IPS-11a (cell line): ENCODE measurements at regions not wholly inside any gene's neighbourhood (a gene's known extent, or its start where the extent isn't known, plus 50 kb on each side); places are given as distances from the start of the nearest gene placed in this dataset.

Experiments
- H3K4me3 ChIP-seq: one replicate; pipeline ENCODE4 v1.5.1; 2013; ENCODE audit warnings: low read depth, low read length, control low read depth

- no peak overlapping the region for H3K4me3 ChIP-seq
These were observed 138.6 kb upstream of the TSC22D2 start for GRCh38 chr3:150269526-150269925.

GRCh38 chr3:150268426-150269391 lies 139.4 kb upstream of the TSC22D2 start:
- H3K4me3 ChIP-seq: no peak overlapping the region

GRCh38 chr3:150267288-150267687 lies 140.8 kb upstream of the TSC22D2 start:
- no peak overlapping the region for H3K4me3 ChIP-seq

- H3K4me3 ChIP-seq: no peak overlapping the region
These were observed 142.8 kb upstream of the TSC22D2 start for GRCh38 chr3:150265305-150265704.

DNA sequence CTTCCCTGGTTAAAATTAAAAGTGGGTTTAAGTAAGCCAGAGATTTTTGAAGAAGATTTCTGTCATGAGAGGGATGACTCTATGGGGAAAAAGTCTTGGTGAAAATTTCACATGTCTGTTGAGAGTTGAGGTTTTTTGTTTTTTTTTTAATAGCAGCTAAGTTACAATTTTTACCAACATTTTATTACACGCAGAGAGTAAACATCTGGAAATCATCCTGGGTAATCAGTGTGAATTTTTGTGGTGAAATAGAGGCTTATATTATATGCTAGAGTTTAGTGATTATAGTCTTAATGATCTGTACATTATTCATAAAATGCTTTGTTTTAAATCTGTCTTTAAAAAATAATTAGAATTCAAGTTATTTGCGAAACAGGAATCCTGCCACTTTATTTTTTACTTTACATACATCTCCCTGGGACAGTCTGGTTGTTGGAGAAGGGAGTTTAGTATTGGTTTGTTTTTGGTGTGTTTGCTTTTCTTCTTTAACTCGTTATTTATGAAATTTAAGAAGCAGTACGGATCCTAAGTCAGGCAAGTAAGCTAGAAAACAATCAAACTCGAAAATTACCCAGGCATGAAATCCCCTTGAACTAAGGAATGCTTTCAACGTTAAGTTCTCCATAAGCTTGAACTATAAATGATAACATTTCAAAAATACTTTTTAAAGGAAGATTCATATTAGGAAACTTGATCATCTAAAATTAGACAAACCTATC lies 143.4 kb upstream of the TSC22D2 start:
- H3K4me3 ChIP-seq: no peak overlapping the region

- no peak overlapping the region for H3K4me3 ChIP-seq
These were observed 146.1 kb upstream of the TSC22D2 start for GRCh38 chr3:150261958-150262357.

DNA sequence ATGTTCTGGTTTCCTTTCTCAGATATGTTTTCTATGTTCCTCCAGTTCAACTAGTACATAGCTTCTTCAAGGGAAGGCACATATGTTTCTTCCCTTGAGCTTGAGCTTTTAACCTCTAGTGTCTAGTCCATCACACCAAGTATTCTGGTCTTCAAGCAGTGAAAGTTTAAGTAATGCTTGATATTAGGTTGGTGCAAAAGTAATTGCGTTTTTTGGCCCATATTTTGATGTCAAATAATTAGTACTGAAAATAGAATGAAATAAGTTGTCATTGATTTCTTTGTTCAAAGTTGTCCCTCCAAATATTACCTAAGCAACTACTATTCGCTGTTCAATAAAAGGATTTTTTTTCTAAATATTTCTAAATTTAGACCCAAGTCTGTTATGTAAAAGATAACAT lies 146.7 kb upstream of the TSC22D2 start:
- H3K4me3 ChIP-seq: no peak overlapping the region

DNA sequence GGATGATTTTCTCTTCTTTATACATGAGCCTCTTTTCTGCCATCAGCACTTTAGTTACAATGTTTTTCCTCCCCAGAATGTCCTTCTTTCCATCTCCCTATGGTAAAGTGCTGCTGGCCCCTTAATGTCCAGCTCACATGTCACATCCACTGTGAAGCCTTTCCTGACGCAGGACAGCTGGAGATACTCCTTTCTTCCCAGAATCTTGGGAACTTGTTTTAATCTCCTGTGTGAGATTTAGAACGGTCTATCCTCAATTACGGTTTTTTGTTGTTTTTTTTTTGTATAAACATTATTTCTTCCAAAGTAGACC lies 147.7 kb upstream of the TSC22D2 start:
- no peak overlapping the region for H3K4me3 ChIP-seq

- H3K4me3 ChIP-seq: no peak overlapping the region
These were observed 148.3 kb upstream of the TSC22D2 start for GRCh38 chr3:150259526-150260397.

- no peak overlapping the region for H3K4me3 ChIP-seq
These were observed 151.3 kb upstream of the TSC22D2 start for GRCh38 chr3:150256782-150257181.

- H3K4me3 ChIP-seq: no peak overlapping the region
These were observed 151.8 kb upstream of the TSC22D2 start for GRCh38 chr3:150256318-150256717.

GRCh38 chr3:150255826-150256225 lies 152.3 kb upstream of the TSC22D2 start:
- H3K4me3 ChIP-seq: no peak overlapping the region

- H3K4me3 ChIP-seq: no peak overlapping the region
These were observed 152.7 kb upstream of the TSC22D2 start for GRCh38 chr3:150255413-150255812.

- no peak overlapping the region for H3K4me3 ChIP-seq
These were observed 153.8 kb upstream of the TSC22D2 start for GRCh38 chr3:150254309-150254708.

GRCh38 chr3:150253622-150254021 lies 154.5 kb upstream of the TSC22D2 start:
- H3K4me3 ChIP-seq: no peak overlapping the region

DNA sequence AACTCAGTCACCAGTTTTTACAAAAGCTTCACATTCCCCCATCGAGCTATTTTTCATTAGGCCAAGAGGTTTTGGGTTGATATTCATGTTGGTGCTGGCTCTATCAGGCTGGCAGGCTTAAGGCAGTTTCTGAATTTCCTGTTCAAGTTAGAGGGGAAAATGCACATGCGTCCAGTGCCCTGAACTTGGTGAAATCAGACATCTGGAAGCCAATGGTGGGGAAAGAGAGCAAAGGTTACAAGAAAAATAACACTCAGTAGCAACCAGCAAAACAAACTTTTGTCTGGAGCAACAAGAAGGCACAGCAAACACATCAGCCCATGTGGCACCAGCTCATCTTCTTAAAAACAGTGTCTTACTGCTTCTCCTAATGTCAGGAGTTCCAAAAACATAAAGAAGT lies 155.6 kb upstream of the TSC22D2 start:
- no peak overlapping the region for H3K4me3 ChIP-seq

GRCh38 chr3:150251187-150252062 lies 156.7 kb upstream of the TSC22D2 start:
- no peak overlapping the region for H3K4me3 ChIP-seq

DNA sequence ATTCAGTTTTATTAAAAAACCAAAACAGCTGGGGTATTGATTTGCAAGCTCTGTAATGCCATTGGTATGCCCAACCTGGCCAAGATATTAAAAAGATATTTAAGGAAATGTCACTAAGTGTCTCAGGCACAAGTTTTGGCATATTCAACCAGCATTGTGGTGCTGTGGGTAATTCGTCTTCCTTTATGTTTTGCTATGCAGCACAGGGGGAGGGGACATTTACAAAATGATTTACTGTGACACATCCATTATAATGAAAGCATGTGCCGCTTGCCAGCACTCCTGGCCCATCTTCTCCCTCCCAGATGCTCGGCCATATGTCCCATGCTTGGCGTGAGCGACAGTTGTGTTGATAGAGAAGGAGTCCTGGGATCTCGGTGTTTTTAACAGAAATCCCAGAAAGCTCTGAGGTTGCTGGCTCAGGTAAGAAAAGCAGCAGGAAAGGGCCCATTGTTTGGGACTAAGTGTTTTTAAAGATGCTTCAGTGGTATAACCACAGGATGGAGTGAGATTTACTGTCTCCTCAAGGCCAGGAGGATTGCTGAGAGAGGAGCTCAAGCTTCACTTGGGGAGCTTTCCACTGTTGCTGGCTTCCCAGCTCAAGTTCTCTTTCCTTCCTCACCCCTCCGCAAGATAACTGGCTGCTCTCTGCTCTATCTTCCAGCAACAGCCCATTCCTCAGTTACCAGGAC lies 158.2 kb upstream of the TSC22D2 start:
- H3K4me3 ChIP-seq: no peak overlapping the region

DNA sequence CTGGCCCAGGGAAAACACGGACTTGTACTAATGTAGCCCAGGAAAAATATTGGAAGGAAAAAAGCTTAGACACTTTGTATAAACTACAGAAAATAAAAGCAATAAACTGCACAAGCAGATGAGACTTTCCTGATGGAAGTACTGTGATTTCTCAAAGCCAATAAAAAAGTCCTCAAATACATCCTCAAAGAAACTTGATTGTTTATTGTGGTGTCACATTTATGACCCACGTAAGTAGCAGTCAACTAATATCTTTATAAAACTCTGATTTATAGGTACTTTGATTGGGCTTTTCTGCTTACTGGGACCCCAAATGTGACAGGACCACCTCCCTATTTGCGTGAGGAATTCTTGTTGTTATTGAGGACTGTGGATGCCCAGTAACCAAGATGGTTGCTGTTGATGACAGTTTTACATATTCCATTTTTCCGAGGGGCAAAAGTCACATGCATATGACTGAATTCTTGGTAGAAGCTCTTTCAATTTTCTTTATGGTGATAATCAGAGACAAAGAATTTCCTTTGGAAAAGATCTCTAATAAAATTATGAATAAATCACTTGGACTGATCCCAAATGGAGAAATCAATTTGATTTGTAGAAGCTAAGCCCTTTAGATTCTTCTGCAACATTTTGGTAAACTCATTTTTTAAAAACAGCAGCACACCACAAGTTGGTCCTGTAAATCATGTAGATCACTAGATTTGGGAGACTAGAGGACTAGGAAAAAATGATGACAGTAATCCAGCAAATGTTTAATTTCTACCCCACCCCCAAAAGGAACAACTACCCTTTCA lies 159.0 kb upstream of the TSC22D2 start:
- H3K4me3 ChIP-seq: no peak overlapping the region
